NCI-H1930 (cell line): ENCODE measurements at regions not wholly inside any gene's neighbourhood (a gene's known extent, or its start where the extent isn't known, plus 50 kb on each side); places are given as distances from the start of the nearest gene placed in this dataset.

ENCODE experiments used
- DNase-seq, 2 experiments: peaks; one replicate each; lab custom pipeline; 2025; lab: John Stamatoyannopoulos, UW

DNA sequence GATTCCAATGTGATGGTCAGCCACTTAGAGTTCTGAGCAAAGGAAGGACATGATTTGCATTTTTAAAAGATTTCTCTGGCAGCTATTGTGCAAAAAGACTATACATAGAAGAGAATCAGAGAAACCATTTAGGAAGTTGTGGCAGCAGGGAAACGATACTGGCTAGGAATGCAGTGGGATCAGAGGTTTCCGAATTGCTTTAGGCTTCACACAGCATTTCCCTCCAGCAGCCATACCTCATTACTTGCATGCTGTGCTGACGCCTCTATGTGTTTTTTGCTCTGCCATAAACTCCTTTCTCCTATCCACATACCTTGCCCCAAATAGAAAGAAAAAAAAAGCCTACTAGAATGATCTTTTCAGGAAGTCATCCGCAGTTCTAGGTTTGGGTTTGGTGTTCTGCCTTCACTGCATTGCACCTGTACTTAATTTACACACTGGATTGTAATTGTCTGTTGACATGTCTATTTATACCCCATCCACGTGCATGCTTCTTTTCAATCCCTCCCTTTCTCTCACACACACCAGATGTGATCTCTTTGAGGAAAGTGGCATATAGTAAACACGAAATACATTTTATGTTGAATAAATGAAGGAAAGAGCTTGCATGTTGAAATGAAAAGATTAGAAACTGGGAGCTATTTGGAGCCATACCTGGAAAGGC, 860.3 kb upstream of the SEMA6D start:
- DNase-seq, result peak; percentile 27 to 29

DNA sequence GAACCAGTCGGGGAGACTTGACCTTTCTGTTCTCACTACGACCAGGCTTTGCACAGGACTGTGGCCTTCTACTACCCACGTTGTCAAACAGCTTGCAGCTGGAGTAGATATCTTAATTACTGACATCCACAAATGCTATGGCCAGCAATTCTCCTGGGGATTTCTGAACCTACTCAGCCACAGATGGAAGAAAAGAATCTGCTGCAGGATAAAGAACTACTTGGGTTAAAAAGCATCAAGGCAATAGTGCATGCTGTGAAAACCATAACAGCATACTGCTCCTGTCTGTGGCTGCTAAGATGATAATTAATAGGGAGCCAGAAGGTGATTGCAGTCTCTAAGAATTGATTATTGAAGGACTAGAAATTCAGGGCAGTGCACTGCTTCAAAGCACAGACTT, 859.2 kb upstream of the SEMA6D start:
- DNase-seq, result no peak

DNA sequence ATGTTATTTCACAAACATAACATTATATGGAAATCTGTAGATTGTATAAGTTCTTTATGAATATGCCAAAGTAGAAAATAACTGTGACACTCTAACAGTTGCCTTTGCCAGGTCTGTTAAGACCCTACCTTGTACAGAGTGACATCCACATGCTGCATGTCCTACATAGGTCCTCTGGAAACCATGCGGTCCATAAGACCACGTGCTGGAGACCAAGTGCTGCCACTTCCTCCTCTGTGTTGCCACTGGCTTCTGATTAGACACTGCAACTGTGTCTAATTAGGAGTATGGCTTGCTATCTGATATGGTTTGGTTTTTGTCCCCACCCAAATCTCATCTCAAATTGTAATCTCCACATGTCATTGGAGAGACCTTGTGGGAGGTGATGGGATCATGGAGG, 855.5 kb upstream of the SEMA6D start:
- no peak for DNase-seq

DNA sequence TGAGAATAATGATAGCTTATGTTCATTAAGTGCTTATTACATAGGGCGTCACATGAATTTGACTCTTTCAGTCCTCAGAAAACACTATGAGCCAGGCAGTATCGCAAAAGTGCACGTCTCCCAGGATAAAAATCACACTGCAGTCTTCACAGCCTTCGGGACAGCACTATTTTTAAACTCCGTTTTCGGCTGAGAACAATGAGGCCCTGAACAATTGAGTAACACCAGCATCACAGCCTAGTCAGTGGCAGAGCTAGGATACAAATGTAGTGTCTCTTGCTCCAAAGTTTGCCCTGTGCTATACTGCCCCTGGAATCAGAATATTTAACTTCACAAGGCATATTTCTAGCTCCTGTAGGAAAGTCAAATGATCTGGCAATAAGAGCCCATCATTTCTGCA, 852.1 kb upstream of the SEMA6D start:
- no peak for DNase-seq

DNA sequence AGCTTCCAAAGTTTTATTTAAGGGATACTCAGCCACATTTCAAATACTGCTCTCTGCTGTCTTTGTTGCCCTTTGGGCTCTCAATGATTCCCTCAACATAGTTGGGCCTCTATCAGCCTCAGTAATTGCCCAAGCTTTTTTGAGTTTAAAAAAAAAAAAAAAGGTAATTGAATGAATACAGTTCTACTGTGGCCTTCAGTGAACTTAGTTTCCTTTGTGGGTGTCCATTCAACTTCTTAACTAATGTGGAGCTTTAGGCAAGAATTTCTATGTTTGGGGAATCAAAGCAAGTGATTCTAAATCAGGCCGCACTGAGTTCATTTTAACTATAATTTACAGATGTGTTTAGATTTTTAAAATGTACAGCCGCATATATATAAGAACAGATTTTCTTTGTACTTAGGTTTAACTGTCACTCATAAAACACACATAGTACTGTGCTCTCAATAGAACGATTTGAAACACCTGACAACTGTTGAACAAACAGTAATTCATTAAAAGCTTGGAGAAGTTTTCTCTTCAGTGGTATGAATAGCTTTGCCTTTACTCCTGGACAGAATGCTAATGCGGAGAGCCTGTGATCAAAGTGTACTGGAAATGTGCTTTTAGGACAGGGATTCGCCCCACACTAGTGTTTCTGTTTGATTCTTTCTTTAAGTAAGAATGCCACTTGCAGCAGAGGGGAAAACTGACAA, 844.9 kb upstream of the SEMA6D start:
- DNase-seq, result no peak

DNA sequence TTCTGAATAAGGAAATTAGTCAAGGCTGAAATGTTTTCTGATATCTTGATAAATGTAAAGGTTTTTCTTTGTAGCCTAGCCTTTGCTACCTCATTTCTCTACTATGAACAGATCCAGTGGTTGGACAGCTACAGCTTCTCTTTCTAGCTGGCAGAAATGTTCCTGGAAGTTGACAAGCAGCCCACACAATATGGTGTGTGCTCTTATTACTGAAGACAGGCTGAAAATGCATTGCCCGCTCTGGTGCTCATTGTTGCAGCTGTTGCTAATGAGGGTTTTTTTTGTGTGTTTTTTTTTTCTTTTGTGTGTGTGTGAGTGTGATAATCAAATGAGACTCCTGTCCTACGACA, 844.3 kb upstream of the SEMA6D start:
- DNase-seq, result no peak

DNA sequence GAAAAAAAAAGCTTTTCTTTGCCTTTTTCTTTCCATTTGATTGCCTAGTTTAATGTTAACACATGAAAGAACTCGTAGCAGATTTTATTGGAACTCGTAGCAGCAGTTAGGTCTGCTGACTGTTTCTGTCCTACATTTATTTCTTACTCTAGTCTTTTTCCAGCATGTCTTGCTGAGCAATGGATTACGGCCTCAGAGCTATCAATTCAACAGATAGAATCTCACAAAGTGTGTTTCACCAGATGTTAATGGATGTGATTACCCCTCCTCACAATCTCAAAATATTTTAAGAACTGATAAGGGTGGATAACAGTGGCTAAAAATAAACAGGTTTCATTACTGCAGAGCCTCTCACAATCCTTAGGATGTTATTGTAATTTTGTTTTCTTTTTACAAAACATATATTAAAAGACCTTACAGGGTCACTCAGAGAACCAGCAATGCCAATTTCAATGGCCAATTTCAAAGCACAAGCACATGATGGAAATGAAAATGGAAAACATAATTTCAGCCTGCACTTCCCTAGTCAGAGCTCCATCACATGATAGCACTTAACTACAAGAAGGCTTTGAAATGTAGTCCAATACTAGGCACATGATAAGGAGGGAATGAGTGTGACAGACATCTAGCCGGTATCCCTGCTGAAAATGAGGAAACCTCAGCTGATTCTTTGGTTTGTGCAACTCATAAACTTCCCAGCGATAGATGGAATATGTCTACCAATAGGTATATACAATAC, 838.1 kb upstream of the SEMA6D start:
- DNase-seq, result no peak

DNA sequence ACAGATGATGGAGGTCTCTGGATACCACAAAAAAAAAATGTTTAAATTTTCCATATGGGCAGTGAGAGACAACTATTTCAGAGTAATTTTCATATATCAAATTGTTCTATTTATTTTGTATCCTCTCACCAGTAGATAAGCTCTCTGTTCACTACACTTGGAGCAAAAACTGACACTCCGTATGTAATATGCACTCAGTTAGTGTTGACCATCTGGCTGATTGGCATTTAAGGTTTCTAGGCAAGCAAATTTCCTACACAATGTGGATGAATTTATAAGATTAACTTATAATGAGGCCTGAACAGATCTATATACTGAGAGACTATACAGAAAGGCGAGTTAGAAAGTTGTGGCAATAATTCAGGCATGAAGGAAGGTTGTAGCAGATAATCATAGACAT, 836.5 kb upstream of the SEMA6D start:
- DNase-seq, result no peak

DNA sequence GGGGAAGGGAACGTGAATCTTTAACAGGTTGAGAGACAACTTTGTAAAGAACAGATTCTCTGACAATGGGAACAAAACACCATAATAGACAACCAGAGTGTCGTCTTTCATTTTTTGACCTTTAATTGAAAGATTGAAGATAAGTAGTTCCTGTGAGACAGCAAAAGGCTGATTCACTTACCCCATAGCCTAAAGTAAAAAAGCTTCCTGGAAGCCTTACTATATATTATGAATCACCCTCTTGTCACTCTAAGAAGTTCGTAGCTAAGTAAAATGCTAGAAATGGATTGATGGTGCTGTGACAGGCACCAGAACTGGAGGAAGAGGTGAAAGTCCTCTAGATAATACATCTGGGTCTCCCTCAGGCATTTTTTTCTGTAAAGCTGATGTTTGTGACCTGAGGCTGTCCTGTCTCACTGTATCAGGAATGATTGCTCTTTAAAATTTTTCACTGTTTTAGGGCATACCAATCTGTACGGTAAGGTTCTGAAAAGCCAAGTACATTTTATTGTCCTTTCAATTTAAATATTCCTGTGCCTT, 824.6 kb upstream of the SEMA6D start:
- DNase-seq, result no peak

DNA sequence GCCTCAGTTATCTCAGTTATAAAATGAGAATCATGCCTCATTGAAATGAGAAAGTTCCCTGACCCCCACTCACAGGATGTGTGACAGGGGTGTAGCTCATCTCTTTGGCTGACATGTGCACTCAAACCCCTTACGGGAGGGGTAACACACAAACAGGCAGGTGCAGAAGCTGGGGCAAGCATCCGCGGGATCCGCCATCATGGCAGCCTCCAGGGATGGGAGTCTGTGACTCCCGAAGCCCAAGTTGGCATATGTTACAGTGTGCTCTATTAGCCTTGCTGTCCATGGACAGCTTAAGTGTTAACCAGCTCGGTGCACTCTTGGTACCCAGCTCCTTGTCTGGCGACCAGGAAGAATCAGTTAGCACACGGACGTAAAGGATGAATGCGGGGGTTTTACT, 822.7 kb upstream of the SEMA6D start:
- DNase-seq, result no peak

DNA sequence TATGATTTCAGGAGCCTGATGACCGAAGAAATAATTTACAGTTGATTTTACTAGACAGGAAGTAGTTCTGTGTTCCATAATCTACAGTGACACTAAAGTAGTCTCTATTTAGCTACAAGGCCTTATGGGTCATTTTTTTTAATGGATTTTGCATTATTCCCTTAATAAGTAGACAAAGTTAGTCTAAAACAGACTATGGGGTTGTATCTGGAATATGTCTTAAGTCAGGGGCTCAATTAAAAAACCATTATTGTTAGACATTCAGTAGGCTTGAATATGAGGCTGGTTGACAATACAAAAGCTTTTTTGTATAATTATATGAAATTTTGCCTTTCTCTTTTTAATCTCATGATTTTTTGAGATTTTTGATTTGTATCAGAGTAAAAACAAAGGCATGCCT, 820.0 kb upstream of the SEMA6D start:
- DNase-seq, result no peak

DNA sequence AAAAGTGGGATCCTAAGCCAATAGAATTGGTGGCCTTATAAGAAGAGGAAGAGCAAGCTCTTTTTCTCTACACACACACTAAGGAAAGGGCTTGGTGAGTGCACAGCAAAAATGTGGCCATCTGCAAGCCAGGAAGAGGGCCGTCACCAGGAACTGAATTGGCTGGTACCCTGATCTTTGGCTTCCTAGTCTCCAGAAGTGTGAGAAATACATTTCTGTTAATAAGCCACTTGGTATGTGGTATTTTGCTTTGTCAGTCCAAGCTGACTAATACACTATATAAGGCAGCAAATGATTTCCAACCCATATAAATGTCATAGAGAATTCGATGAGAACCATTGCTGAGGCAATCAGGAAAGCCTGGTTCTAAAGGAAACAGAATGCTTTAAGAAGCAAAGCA, 816.3 kb upstream of the SEMA6D start:
- DNase-seq, result no peak

DNA sequence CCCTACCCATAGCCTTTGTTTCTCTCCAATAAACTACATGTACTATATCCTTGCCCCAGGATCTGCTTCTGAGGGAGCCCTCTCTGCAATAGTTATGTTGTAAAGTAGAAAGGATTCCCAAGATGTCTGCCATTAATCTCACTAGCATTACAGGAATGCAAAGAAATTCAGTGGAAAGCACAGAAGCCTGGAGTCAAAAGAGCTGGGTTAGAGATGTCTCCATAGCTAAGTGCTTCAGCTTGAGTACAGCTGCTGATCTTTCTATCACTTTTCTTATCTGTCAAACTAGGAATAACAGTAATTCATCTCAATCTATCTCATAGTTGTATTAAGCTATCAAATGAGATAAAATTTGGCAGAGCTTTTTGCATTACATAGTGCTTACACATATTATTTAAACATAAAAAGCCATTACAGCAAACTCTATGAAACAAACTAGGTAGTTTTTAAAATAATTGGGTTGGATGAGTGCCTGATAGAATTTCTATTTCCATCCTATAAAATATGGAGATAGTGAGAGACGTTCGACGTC, 799.5 kb upstream of the SEMA6D start:
- DNase-seq, result no peak

DNA sequence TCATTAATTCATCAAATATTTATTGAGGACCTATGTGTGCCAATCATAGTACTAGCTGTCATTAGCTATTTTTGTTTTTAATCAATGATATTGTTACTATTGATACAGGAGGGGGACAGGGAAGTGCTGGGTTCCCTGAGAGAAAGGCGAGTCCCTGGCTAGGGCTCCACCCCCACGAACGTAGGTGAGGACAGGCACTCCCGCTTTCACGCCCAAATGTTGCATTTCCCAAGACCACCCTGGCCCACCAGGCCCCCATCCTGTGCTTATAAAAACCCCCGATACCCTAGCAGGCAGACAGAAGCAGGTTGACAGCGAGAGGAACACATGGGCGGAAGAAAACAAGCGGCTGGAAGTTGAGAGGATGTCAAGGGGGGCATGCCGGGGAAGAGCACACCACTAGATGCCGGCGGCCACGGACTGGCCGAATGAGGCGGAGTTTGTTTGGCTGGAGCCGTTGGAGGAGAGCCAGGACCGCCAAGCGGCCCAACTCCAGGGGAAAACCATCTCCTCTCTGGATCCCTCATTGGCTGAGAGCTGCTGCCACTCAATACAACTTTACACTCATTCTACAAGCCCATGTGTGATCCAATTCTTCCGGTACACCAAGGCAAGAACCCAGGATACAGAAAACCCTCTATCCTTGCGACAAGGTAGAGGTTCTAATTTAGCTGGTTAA, 798.7 kb upstream of the SEMA6D start:
- DNase-seq, result no peak

DNA sequence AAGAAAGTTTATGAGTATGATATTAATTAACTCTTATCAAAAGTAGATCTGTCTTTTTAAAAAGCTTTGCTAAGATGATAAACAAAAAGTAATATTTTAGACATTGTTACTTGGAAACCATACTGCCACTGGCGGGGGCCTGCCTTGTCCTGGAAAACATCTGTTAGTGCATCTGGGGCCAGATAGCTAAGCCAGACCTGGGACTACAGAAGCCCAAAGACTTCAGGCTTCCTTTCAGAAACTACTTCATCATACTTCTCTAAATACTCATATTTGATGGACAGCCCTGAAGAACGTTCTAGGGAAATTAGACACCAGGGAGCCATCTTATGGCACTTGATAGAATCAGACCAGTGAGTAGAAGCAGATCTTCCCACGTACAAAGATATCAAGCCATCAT, 795.4 kb upstream of the SEMA6D start:
- DNase-seq, result no peak

DNA sequence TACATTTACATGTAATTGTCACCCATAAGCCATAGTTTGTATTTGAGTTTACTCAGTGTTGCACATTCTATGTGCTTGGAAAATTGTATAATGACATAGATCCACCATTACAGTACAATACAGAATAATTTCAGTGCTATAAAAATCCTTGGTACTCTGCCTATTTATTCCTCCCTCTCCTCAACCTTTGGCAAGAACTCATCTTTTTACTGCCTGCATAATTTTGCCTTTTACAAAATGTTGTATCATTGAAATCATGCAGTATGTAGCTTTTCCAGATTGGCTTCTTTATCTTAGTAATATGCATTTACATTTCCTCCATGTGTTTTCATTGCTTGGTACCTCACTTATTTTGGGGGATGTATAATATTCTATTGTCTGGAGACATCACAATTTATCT, 786.9 kb upstream of the SEMA6D start:
- DNase-seq, result no peak

DNA sequence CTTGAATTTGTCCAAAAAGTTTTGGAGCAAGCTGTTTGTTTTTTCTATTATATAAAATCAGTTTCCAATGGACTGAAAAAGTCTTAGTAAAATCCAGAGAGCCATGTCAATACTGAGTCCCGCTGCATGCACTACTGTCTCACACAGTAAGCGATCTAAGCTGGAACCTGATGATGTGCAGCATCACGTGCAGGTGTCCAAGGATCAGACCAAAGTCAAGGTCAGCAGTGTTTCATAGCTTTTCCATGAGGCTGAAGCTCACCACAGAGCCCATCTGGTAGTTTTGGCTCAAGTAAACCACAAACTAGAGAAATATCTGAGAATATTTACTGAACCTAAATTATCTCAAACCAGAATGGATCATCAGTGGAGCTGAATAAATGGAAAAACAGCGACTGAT, 784.0 kb upstream of the SEMA6D start:
- DNase-seq, result no peak

DNA sequence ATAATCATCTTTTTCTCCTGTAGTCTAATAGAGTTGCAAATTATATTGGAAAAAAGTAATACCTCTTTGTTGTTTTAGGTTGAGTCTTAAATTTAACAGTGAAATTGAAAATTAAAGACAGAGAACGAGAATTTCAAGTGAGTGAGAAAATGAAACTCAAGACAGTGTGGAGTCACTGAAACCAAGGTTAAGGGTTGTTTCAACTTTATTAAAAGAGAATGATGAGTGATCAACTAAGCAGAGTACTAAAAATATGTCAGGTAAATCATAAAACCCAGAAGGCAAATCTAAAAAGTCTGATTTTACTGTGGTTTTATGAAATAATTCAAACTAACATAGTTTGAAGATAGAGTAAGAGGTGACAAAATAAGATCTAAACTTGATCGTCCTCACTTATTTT, 782.5 kb upstream of the SEMA6D start:
- DNase-seq, result no peak

DNA sequence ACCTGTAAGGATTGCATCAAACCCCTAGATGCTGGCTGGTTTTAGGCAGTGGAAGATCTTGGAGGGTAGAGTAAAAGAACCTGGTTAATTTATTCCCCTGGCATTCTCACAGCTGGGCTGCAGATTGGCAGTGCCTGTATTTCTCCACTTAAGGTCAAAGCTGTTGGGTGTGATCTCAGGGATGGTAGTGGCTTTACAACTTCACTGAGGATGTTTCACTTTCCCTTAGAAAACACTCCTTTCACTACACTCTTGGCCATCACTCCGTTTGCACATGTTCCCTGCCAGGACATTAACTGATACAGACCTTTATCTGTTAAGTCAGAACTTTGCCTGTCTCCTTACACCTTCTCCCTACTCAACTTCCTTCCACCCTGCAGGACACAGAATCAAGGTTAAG, 779.1 kb upstream of the SEMA6D start:
- DNase-seq, result no peak

DNA sequence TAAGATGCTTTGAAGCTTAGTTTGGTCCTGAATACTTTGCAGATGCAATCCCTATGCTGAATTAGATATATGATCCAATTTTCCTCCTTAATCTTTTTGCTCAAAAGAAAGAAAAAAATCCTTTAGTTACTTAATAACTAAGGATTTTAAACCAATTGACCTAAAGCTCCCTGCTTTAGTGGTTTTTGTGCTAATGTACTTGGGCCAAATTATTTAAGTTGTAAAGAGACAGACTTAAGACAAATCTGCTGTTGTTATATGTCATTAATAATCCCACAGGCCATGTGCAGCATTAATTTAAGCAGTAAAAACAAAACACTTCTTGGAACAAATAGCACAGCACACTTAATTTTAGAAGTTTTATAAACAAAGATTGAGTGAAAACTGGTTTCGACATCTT, 776.1 kb upstream of the SEMA6D start:
- no peak for DNase-seq

DNA sequence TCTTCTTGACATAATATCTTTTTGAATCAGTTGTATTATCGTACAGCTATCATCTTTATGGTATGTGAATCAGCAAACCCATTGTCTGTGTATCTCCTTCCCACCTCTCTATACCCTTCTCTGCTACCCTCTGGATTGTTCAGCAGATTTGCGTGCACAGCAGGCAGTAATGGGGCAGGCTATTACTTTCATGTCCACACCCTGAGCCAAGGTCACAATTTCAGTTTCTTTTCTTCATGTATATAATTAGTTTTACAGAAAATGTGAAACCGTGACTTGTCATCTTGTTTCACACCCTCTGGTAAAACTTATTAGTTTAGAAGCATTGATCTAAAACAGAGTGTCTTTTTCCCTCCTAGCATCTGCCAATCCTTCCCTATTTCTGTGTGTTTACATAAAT, 770.4 kb upstream of the SEMA6D start:
- DNase-seq, result no peak

DNA sequence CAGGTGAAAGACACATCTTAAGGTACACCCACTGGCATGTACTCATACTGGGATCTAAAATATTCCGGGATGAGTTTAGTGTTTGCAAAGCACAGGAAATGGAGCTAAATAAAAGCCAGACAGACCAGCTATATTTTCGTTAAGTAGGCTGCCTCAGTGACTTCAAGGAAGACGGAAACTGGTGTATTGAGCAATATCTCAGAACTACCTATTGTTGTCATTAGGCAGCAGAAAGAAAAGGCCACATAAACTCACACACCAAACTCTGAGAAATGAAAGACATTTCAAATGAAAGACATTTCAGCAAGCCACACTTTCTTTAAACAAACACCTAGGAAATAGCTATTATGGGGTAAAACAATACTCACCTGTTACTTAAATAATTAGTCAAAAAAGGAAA, 761.7 kb upstream of the SEMA6D start:
- DNase-seq, result no peak
